SK-N-SH (cell line): ENCODE measurements at regions not wholly inside any gene's neighbourhood (a gene's known extent, or its start where the extent isn't known, plus 50 kb on each side); places are given as distances from the start of the nearest gene placed in this dataset.

Experiments used
- CTCF ChIA-PET: fragments of 300-600, 350-600 bp; formaldehyde crosslinking; extraction: SDS; loops from one replicate; lab custom pipeline; 2021; lab: Yijun Ruan, JAX
- POLR2A ChIA-PET: fragments of 350-600 bp; sonication (Branson Sonifier 250); formaldehyde crosslinking; extraction: SDS; loops from one replicate; lab custom pipeline; 2020; ENCODE audit warnings: antibody characterized with exemption, inconsistent platforms; lab: Yijun Ruan, JAX
- DNase-seq: peaks from one replicate; pipeline ENCODE4 v3.0.0; 2012
- H2AFZ ChIP-seq: fragments of 200-600 bp; sonication (generic); 2 replicates; pipeline ENCODE4 v1.8.1; 2016; ENCODE audit warnings: antibody characterized with exemption, mild to moderate bottlenecking, low read depth
- H3F3A ChIP-seq: fragments of 200-600 bp; sonication (generic); replicated peaks from 2 replicates; pipeline ENCODE3; 2016; ENCODE audit warnings: antibody characterized with exemption, mild to moderate bottlenecking; ENCODE audit not compliant: insufficient read depth
- H3K27ac ChIP-seq, 2 experiments: fragments of 200-500 bp in 1 of 2; fragments of 200-600 bp in 1 of 2; sonication (Bioruptor generic) in 1 of 2; sonication (generic), shearing (Covaris generic) in 1 of 2; 2 replicates each; pipeline versions ENCODE4 v1.5.1 to v1.6.1; 2014 to 2016; ENCODE audit warnings: low read depth in 2 of 2, inconsistent platforms in 1 of 2, low read length in 1 of 2, mild to moderate bottlenecking in 1 of 2, mixed read lengths in 1 of 2
- H3K27me3 ChIP-seq: fragments of 200-600 bp; sonication (generic), shearing (Covaris generic); 2 replicates; pipeline ENCODE4 v1.6.1; 2016; ENCODE audit warnings: mixed run types; ENCODE audit not compliant: insufficient read depth
- H3K36me3 ChIP-seq, 2 experiments: fragments of 200-500 bp in 1 of 2; fragments of 200-600 bp in 1 of 2; sonication (Bioruptor generic) in 1 of 2; sonication (generic) in 1 of 2; replicated peaks in 1 of 2; 2 replicates each; pipeline versions ENCODE3 to v1.5.1; 2014 to 2016; ENCODE audit warnings: low read length in 1 of 2, mild to moderate bottlenecking in 1 of 2; ENCODE audit not compliant: insufficient read depth in 2 of 2, control insufficient read depth in 1 of 2
- H3K4me1 ChIP-seq, 2 experiments: fragments of 200-500 bp in 1 of 2; fragments of 200-600 bp in 1 of 2; sonication (Bioruptor generic) in 1 of 2; sonication (generic), shearing (Covaris generic) in 1 of 2; 2 replicates each; pipeline versions ENCODE4 v1.5.1 to v1.6.1; 2014 to 2016; ENCODE audit warnings: low read depth in 1 of 2, low read length in 1 of 2, mixed run types in 1 of 2; ENCODE audit not compliant: insufficient read depth in 2 of 2, control insufficient read depth in 1 of 2
- H3K4me2 ChIP-seq: fragments of 200-600 bp; sonication (generic), shearing (Covaris generic); 2 replicates; pipeline ENCODE4 v1.6.1; 2017; ENCODE audit warnings: mixed run types
- H3K4me3 ChIP-seq, 2 experiments: fragments of 200-500 bp in 1 of 2; fragments of 200-600 bp in 1 of 2; sonication (Bioruptor generic) in 1 of 2; sonication (generic), shearing (Covaris generic) in 1 of 2; 2 replicates each; pipeline versions ENCODE4 v1.5.1 to v1.8.1; 2014 to 2016; ENCODE audit warnings: low read depth in 2 of 2, inconsistent platforms in 1 of 2, low read length in 1 of 2, mild to moderate bottlenecking in 1 of 2, mixed read lengths in 1 of 2, moderate library complexity in 1 of 2
- H3K79me2 ChIP-seq: fragments of 200-600 bp; sonication (generic); 2 replicates; pipeline ENCODE4 v1.8.1; 2017; ENCODE audit warnings: mild to moderate bottlenecking; ENCODE audit not compliant: insufficient read depth
- H3K9ac ChIP-seq: fragments of 200-600 bp; sonication (generic); 2 replicates; pipeline ENCODE4 v1.6.1; 2017; ENCODE audit warnings: mixed run types
- H3K9me2 ChIP-seq: fragments of 200-600 bp; sonication (generic); 2 replicates; pipeline ENCODE4 v1.6.1; 2017; ENCODE audit warnings: mixed run types
- H3K9me3 ChIP-seq: fragments of 200-600 bp; sonication (generic); 2 replicates; pipeline ENCODE4 v1.6.1; 2017; ENCODE audit warnings: mixed run types, mild to moderate bottlenecking, moderate library complexity
- H4K20me1 ChIP-seq: fragments of 200-600 bp; sonication (generic); 2 replicates; pipeline ENCODE4 v1.6.1; 2017; ENCODE audit warnings: mild to moderate bottlenecking, mixed run types; ENCODE audit not compliant: insufficient read depth
- CHD2 ChIP-seq: fragments of 150-350 bp; IDR thresholded peaks from 2 replicates; pipeline ENCODE4 v1.6.1; 2018; ENCODE audit warnings: low read length; ENCODE audit not compliant: partially characterized antibody
- CTCF ChIP-seq: fragments of 200-600 bp; sonication (generic); IDR thresholded peaks from 2 replicates; pipeline ENCODE4 v1.6.1; 2017; ENCODE audit warnings: antibody characterized with exemption, mild to moderate bottlenecking, moderate library complexity
- ELF1 ChIP-seq: IDR thresholded peaks from 2 replicates; pipeline ENCODE4 v1.4.0; 2012
- FOSL2 ChIP-seq: IDR thresholded peaks from 2 replicates; pipeline ENCODE4 v1.4.0; 2012; ENCODE audit warnings: low read depth, mild to moderate bottlenecking, moderate library complexity, borderline replicate concordance
- FOXM1 ChIP-seq: IDR thresholded peaks from 2 replicates; pipeline ENCODE4 v1.4.0; 2012; ENCODE audit warnings: low read depth, mild to moderate bottlenecking
- GABPA ChIP-seq: IDR thresholded peaks from 2 replicates; pipeline ENCODE4 v1.4.0; 2012; ENCODE audit warnings: low read depth, mild to moderate bottlenecking
- GATA2 ChIP-seq: sonication (generic); formaldehyde crosslinking; IDR thresholded peaks from 2 replicates; pipeline ENCODE4 v1.5.0; 2020; ENCODE audit warnings: mild to moderate bottlenecking, missing genetic modification reagents
- JUND ChIP-seq: IDR thresholded peaks from 2 replicates; pipeline ENCODE4 v1.4.0; 2012
- MXI1 ChIP-seq: IDR thresholded peaks from 2 replicates; pipeline ENCODE4 v1.6.1; 2012; ENCODE audit warnings: mild to moderate bottlenecking, low read depth, low read length, improper control_type of control experiment
- PBX3 ChIP-seq: IDR thresholded peaks from 2 replicates; pipeline ENCODE4; 2012
- RAD21 ChIP-seq: IDR thresholded peaks from 2 replicates; pipeline ENCODE4 v1.6.1; 2012; ENCODE audit warnings: mild to moderate bottlenecking, low read length
- REST ChIP-seq: IDR thresholded peaks from 2 replicates; pipeline ENCODE4 v1.6.1; 2012; ENCODE audit warnings: mild to moderate bottlenecking, low read depth, low read length, moderate library complexity
- TAF1 ChIP-seq: IDR thresholded peaks from 2 replicates; pipeline ENCODE4 v1.6.1; 2012; ENCODE audit warnings: low read depth, mild to moderate bottlenecking, low read length, moderate library complexity, borderline replicate concordance
- TCF12 ChIP-seq: IDR thresholded peaks from 2 replicates; pipeline ENCODE4 v1.4.0; 2012
- TEAD4 ChIP-seq: IDR thresholded peaks from 2 replicates; pipeline ENCODE4 v1.4.0; 2012; ENCODE audit warnings: mild to moderate bottlenecking, borderline replicate concordance; ENCODE audit not compliant: insufficient read depth
- USF2 ChIP-seq: fragments of 150-350 bp; IDR thresholded peaks from 2 replicates; pipeline ENCODE4 v1.6.1; 2017; ENCODE audit warnings: antibody characterized with exemption, low read length, low read depth, borderline replicate concordance
- YY1 ChIP-seq: IDR thresholded peaks from 2 replicates; pipeline ENCODE4 v1.4.0; 2012; ENCODE audit warnings: low read depth, mild to moderate bottlenecking
- ZBTB33 ChIP-seq: IDR thresholded peaks from 2 replicates; pipeline ENCODE4 v1.4.0; 2012; ENCODE audit warnings: low read depth, borderline replicate concordance
- WGBS: methylation state at CpG from one replicate; pipeline ENCODE4 v1.1.6; 2017; ENCODE audit warnings: low lambda C conversion rate; 5-methylcytosine and 5-hydroxymethylcytosine counted together

GRCh38 chr10:76733441-76733936 lies 904.1 kb downstream of the KCNMA1 start:
- no peak overlapping the region for H2AFZ ChIP-seq
- H3K4me3 ChIP-seq = no peak overlapping the region
- H3F3A ChIP-seq = no peaks in the 10 kb centered on the region
- CTCF ChIA-PET = no interaction called here
- H3K4me2 ChIP-seq = no peak overlapping the region
- TF ChIP-seq TEAD4 = no peak
- no peak for TF ChIP-seq FOXM1
- TF ChIP-seq ZBTB33 = no peak
- TF ChIP-seq YY1 = no peak
- no peak for TF ChIP-seq JUND
- no peak for TF ChIP-seq USF2
- TF ChIP-seq PBX3 = no peak
- no peak for TF ChIP-seq GABPA
- TF ChIP-seq, all 33 proteins: peak for 0
- Histone ChIP-seq H3K27ac (no peak overlapping the region), H4K20me1 (no peaks in the 10 kb centered on the region), H3K9me2 (no peaks in the 10 kb centered on the region), H3K9ac (no peak overlapping the region), H3K27me3 (no peaks in the 10 kb centered on the region), H3K9me3 (no peaks in the 10 kb centered on the region), H3K4me1 (peaks cover 0 to 2% of the 10 kb centered on the region in 2 experiments; a peak in 2 of 4 replicates), H3K36me3 (no peaks in the 10 kb centered on the region), H3K79me2 (no peaks in the 10 kb centered on the region)
- POLR2A ChIA-PET = no interaction called here
- WGBS = 48% methylated on average over 5 of the region's 5 CpGs
- DNase-seq = no peak

GRCh38 chr10:76732306-76732705 lies 905.3 kb downstream of the KCNMA1 start:
- DNase-seq = no peak
- H3K36me3 ChIP-seq = no peaks in the 10 kb centered on the region
- no peak overlapping the region for H3K4me2 ChIP-seq
- H3K4me1 ChIP-seq = peaks cover 0 to 2% of the 10 kb centered on the region in 2 experiments; a peak in 2 of 4 replicates
- no peaks in the 10 kb centered on the region for H3F3A ChIP-seq
- 28% methylated on average over 3 of the region's 3 CpGs for WGBS
- no peaks in the 10 kb centered on the region for H3K27me3 ChIP-seq
- ChIA-PET POLR2A (no interaction called here), CTCF (no interaction called here)
- H3K27ac ChIP-seq = no peak overlapping the region
- no peak overlapping the region for H3K9ac ChIP-seq
- H4K20me1 ChIP-seq = no peaks in the 10 kb centered on the region
- H3K79me2 ChIP-seq = no peaks in the 10 kb centered on the region
- no peak overlapping the region for H2AFZ ChIP-seq
- H3K9me2 ChIP-seq = no peaks in the 10 kb centered on the region
- no peak overlapping the region for H3K4me3 ChIP-seq
- no peaks in the 10 kb centered on the region for H3K9me3 ChIP-seq
- TF ChIP-seq GATA2 (CRISPR knock-in tag) (no peak), CTCF (no peak), CHD2 (no peak), TEAD4 (no peak), PBX3 (no peak), REST (no peak), RAD21 (no peak), TAF1 (no peak), GABPA (no peak), ELF1 (no peak), TCF12 (no peak), FOSL2 (no peak), MXI1 (no peak)
